ENCODE measurements at regions not wholly inside any gene's neighbourhood (a gene's known extent, or its start where the extent isn't known, plus 50 kb on each side); places are given as distances from the start of the nearest gene placed in this dataset.

DNA sequence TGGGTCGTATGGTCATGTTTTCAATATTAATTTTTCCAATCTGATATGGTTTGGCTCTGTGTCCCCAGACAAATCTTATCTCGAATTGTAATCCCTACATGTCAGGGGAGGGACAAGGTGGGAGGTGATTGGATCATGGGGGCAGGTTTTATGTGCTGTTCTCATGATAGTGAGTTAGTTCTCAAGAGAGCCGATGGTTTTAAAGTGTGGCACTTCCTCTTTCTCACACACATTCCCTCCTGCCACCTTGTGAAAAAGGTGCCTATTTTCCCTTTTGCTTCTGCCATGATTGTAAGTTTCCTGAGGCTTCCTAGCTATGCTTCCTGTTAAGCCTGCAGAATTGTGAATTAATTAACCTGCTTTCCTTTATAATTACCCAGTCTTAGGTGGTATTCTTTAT is 309.1 kb upstream of the GRIN3A start:
- intact Hi-C loops (cut with DNase I; ENCODE audit: low total_unique reads) (no loop called here), in situ Hi-C loops (cut with MboI; ENCODE audit: low sequenced_read_pairs in 4 of 4) (no loop called here)
- DNase-seq (no peak), ATAC-seq (no peak)
- Histone ChIP-seq H3K4me1 (no peaks in the 10 kb centered on the region), H3K27ac (no peak overlapping the region), H3K9me3 (no peaks in the 10 kb centered on the region), H3K36me3 (no peaks in the 10 kb centered on the region), H3K4me3 (no peak overlapping the region), H3K27me3 (no peaks in the 10 kb centered on the region)
- TF ChIP-seq, protein P1, sequence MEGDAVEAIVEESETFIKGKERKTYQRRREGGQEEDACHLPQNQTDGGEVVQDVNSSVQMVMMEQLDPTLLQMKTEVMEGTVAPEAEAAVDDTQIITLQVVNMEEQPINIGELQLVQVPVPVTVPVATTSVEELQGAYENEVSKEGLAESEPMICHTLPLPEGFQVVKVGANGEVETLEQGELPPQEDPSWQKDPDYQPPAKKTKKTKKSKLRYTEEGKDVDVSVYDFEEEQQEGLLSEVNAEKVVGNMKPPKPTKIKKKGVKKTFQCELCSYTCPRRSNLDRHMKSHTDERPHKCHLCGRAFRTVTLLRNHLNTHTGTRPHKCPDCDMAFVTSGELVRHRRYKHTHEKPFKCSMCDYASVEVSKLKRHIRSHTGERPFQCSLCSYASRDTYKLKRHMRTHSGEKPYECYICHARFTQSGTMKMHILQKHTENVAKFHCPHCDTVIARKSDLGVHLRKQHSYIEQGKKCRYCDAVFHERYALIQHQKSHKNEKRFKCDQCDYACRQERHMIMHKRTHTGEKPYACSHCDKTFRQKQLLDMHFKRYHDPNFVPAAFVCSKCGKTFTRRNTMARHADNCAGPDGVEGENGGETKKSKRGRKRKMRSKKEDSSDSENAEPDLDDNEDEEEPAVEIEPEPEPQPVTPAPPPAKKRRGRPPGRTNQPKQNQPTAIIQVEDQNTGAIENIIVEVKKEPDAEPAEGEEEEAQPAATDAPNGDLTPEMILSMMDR (IDR thresholded peaks at IDR 0.05 in 4 of 5, conservative IDR thresholded peaks at IDR 0.05 in 1 of 5), result no peak
- TF ChIP-seq POLR2A (IDR thresholded peaks at IDR 0.05), result no peak

DNA sequence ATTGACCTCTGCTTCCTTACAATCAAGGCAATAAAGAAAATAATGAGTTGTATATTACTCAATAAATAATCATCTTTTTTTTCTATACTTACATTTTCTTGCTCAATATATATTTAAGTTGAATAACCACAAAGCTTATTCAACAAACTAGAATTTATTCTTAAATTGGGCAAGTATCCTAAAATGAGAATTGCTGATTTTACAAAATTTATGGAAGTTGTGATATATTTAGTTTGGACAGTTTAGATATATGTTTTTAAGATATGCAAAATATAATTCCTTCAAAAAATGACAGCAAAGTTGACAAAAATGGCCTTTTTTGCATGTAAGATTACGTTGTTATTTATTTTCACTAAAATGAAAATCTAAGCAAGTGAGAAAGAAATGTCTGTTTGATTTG is 305.7 kb upstream of the GRIN3A start:
- no peaks in the 10 kb centered on the region for H3K4me1 ChIP-seq

DNA sequence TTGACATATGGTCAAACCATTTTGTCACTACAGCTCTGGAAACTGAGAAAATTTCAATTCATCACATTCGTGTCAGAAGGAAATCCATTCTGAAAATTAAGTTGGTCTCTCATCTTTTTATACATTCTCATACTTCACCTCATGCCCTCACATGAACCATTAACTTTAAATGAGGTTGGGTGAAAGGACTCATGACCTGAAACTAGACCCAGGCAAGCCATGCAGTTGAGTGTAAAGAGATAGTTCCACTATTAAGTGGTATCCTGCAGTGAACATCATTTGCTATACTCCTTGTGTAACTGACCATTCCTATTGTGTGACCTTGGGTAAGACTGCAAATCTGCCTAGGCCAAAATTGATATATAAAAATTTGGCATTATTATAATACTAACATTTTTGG is 299.6 kb upstream of the GRIN3A start:
- Histone ChIP-seq H3K27me3 (no peaks in the 10 kb centered on the region), H3K27ac (no peak overlapping the region), H3K4me3 (no peak overlapping the region), H3K4me1 (no peaks in the 10 kb centered on the region), H3K9me3 (no peaks in the 10 kb centered on the region), H3K36me3 (no peaks in the 10 kb centered on the region)
- intact Hi-C loops (cut with DNase I; ENCODE audit: low total_unique reads), result no loop called here
- ATAC-seq (no peak), DNase-seq (no peak)
- in situ Hi-C loops (cut with MboI; ENCODE audit: low sequenced_read_pairs in 4 of 4), result no loop called here
- TF ChIP-seq, protein P1 (IDR thresholded peaks at IDR 0.05 in 4 of 5, conservative IDR thresholded peaks at IDR 0.05 in 1 of 5), result no peak
- TF ChIP-seq POLR2A (IDR thresholded peaks at IDR 0.05), result no peak

More for the DNA sequence above, 305.7 kb upstream of the GRIN3A start:
- in situ Hi-C loops (cut with MboI; ENCODE audit: low sequenced_read_pairs in 4 of 4) (no loop called here), intact Hi-C loops (cut with DNase I; ENCODE audit: low total_unique reads) (no loop called here)
- Histone ChIP-seq H3K9me3 (no peaks in the 10 kb centered on the region), H3K36me3 (no peaks in the 10 kb centered on the region), H3K4me3 (no peak overlapping the region), H3K27me3 (no peaks in the 10 kb centered on the region), H3K27ac (no peak overlapping the region)
- no peak for DNase-seq
- ATAC-seq, result no peak
- TF ChIP-seq, protein P1 (IDR thresholded peaks at IDR 0.05 in 4 of 5, conservative IDR thresholded peaks at IDR 0.05 in 1 of 5), result no peak

DNA sequence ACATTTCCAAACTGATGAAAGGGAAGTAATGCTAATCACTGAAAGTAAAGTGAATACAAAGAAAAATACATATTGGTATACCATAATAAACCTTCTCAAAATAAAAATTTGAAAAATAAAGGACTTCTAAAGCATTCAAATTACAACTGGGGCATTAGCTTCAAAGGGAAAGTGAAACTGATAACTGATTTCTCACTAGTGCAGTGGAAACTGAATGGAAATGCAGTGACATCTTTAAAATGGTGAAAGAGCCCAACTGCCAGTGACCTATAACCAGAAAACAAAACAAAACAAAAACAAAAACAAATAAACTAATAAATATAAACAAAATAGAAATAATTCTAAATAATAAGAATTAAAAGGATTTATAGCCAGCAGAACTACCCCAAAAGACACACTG is 297.5 kb upstream of the GRIN3A start:
- Histone ChIP-seq H3K27ac (no peak overlapping the region), H3K4me3 (no peak overlapping the region)

DNA sequence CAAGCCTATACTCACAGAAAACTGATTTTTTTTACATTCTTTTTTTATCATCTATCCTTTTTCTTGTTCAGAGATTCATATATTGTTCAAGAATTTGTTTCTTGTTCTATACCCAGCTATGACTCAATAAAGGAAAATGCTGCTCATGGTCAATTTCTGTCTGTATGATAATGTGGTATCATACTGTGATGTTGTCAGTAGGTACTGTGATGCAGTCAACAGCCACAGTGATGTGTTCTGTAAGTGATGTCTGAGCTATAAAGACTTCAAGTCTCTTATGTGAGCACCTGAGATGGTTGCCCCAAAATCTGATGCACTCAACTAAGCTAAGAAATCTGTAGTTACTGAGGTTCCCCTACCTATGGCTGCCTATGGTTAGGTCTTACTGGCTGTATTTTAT is 294.2 kb upstream of the GRIN3A start:
- in situ Hi-C loops (cut with MboI; ENCODE audit: low sequenced_read_pairs in 4 of 4) (no loop called here), intact Hi-C loops (cut with DNase I; ENCODE audit: low total_unique reads) (no loop called here)
- no peaks in the 10 kb centered on the region for H3K36me3 ChIP-seq
- no peaks in the 10 kb centered on the region for H3K27me3 ChIP-seq
- no peak overlapping the region for H3K27ac ChIP-seq
- TF ChIP-seq POLR2A (IDR thresholded peaks at IDR 0.05), result no peak
- TF ChIP-seq, protein P1 (IDR thresholded peaks at IDR 0.05 in 4 of 5, conservative IDR thresholded peaks at IDR 0.05 in 1 of 5), result no peak
- no peak overlapping the region for H3K4me3 ChIP-seq
- H3K4me1 ChIP-seq, result no peaks in the 10 kb centered on the region
- H3K9me3 ChIP-seq, result no peaks in the 10 kb centered on the region
- ATAC-seq, result no peak
- DNase-seq, result no peak

More for the DNA sequence above, 297.5 kb upstream of the GRIN3A start:
- intact Hi-C loops (cut with DNase I; ENCODE audit: low total_unique reads) (no loop called here), in situ Hi-C loops (cut with MboI; ENCODE audit: low sequenced_read_pairs in 4 of 4) (no loop called here)
- no peaks in the 10 kb centered on the region for H3K4me1 ChIP-seq
- DNase-seq, result no peak
- TF ChIP-seq, protein P1 (IDR thresholded peaks at IDR 0.05 in 4 of 5, conservative IDR thresholded peaks at IDR 0.05 in 1 of 5), result no peak
- no peak for TF ChIP-seq POLR2A (IDR thresholded peaks at IDR 0.05)
- H3K9me3 ChIP-seq, result no peaks in the 10 kb centered on the region
- no peaks in the 10 kb centered on the region for H3K27me3 ChIP-seq
- no peaks in the 10 kb centered on the region for H3K36me3 ChIP-seq
- no peak for ATAC-seq
